ENCODE measurements at regions not wholly inside any gene's neighbourhood (a gene's known extent, or its start where the extent isn't known, plus 50 kb on each side); places are given as distances from the start of the nearest gene placed in this dataset.

DNA sequence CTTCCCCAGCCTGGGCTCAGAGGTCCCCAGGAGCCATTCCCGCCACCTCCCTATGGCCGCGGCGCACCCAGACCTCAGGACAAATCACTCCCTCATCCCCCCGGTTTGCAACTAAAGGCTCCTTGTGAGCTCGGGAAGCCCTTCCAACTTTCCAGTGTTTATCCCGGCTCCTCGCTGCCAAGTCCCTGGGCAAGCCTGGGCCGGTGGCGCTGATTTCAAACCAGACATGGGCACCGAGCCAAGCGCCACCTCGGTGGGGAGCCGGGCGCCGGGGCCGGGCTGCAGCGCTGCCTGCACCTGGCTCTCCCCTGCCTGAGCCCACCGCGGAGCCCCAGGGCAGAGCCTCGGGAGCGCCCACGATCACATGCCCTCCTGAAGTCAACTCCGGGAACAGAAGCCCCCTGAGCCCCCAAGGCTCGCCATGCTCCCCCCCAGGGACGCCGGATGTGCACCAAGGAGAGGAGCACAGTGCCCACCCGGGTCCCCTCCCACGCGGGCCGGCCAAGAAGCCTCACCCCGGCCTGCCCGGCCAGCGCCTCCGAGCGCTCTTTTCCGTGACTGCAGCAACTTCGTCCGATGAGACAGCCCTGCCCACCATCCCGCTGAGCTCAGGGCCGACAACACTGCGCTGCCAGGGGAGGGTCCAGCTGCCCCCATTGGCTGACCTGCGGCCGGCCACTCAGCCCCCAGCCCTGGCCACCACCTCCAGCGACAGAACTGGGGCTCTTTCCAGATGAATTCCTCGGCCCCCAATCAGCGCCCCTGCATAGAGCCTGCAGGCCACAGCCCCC is 50.0 kb downstream of the NCOR2 start:
- DNase-seq (ENCODE audit: low spot score), result peak; percentile 69

DNA sequence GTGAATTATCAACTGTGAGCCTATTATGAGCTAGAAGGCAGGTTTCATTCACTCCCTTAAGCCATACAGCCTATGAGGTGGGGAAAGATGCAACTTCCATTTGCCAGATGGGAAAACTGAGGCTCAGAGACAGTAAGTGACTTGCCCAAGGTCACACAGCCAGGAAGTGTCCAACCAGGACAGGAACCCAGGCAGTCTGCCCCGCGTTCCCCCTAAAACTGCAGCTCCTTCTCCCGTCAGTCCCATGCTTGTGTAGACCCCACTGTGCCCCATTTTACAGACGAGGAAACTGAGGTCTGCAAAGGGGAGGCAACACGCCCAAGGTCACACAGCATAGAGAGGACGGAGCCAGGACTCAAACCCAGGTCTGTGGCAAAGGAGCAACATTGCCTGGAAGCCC is 50.6 kb downstream of the NCOR2 start:
- DNase-seq (ENCODE audit: low spot score), result no peak

DNA sequence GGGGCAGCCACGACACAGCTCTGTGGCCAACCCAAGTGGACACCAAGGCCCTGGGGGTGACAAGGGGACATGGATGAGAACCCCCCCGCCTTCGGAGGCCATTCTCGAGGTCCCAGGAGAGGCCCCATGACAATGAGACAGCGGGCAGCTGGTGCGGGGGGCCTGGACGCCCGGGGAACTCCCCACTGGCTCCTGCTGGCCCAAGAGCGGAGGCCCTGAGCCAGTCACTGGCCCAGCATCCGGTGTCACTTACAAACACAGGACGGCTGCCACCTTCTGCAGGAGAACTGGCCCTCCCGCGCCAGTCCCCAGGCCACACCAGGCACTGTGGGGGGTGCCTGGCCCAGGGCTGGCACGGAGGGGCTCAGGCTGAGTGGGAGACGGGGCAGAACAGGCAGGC is 51.4 kb downstream of the NCOR2 start:
- DNase-seq (ENCODE audit: low spot score), result no peak

DNA sequence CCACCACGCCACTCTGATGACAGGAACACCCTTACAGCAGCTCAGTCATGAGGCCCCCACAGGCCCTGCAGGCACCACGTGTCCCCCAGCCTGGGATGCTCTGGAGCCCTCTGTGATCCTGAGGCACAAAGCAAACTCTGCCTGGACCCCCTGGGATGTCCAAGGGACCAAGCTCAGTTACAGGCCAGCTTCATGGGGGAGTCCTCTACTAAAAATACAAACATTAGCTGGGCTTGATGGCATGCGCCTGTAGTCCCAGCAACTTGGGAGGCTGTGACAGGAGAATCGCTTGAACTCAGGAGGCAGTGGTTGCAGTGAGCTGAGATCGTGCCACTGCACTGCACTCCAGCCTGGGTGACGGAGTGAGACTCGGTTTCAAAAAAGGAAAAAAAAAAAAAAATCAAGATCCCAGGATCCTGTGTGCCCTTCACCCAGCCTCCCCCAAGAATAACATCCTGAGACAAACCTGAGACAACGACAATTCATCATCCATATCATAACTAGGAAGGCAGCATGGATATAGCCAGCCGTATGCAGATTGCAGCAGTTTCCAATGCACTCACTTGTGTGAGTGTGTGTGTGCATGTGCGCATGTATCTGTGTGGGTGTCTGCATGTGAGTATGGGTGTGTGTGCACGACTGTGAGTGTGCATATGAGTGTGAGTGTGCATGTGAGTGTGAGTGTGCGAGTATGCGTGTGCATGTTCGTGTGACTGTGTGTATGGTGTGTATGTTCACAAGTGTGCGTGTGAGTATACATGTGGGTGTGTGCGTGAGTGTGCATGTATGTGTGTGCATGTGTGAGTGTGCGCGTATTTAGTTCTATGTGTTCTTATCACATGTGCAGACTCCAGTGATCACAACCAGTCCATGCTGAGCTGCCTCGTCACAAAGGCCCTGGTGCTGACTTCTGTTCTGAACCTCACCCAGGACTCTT is 52.1 kb downstream of the NCOR2 start:
- no peak for DNase-seq (ENCODE audit: low spot score)

DNA sequence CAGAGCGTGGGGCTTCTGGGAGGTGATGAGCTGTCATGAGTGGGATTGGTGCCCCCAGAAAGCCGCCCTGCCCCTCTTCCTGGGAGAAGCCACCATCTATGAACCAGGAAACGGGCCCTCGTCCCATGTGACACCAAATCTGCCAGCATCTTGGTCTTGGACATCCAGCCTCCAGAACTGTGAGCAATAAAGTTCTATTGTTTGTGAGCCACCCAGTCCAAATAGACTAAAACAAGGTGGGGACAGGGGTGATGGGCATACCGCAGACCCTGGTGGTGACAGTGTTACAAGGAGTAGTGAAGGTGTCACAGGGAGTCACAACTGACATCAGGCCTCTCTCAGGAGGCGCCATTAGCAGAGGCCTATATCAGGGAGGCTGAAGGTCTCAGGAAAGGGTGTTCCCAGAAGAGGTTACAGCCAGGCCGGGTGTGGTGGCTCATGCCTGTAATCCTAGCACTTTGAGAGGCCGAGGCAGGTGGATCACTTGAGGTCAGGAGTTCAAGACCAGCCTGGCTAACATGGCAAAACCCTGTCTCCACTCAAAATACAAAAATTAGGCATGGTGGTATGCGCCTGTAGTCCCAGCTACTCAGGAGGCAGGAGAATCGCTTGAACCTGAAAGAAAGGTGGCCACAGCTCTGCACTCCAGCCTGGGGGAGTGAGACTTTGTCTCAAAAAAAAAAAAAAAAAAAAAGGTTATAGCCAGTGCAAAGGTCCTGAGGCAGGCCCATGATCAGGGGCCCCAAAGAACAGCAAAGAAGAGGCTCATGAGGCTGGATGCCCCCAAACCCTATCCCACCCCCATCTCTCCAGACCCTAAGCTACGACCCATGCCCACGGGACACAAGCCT is 53.0 kb downstream of the NCOR2 start:
- no peak for DNase-seq (ENCODE audit: low spot score)

DNA sequence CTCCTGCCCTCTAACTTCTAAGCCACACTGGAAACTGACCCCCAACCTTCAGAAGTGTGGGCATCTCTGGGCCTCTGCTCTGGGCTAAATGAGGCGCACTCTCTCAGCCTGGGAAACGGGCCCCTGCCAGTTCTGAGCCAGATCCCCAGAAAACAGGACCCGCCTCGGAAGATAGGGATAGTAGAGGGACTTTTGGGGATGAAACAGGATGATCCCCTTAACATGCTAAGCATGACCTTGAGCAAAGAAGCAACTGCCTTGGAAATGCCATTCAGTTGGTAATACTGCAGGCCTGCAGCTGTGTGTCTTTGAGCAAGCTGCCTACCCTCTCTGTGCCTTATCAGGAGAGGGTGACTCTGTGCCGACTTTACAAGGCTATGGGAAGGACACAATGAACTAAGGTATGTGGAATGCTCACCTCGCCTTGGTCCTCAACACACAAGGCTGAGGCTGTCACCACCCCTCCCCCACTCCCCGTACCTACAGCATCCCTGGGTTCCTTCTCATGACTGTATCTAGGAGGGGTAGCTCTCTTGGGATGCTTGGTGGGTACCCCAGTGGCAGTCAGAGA is 54.0 kb downstream of the NCOR2 start:
- DNase-seq (ENCODE audit: low spot score), result no peak

DNA sequence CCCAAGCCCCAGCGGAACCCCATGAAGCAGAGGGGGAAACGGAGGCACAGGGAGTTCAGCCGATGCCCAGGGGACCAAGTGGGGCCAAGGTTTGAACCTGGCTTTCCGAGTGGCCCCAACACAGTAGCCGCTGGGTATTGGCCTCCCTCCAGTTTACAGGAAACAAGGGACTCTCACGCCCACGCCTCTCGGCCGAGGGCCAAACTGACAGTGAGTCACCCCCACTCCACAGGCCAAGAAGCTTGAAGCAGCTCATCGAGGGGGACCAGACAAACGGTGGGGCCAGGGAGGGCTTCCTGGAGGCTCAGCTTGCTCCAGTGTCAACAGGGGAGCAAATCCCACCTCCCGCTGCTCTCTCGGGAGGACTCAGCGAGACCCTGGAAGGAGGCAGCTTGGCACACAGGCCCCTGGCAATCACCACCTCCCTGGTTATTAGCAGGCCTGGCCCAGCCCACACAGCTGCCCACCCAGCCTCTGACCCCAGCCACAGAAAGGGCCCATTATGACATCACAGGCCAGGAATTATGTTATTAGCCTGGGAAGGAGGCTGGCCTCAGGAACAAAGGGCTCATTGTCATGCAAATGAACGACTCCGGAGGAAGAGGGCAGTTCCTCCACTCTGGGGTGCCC is 54.6 kb downstream of the NCOR2 start:
- DNase-seq (ENCODE audit: low spot score), result peak; percentile 93

DNA sequence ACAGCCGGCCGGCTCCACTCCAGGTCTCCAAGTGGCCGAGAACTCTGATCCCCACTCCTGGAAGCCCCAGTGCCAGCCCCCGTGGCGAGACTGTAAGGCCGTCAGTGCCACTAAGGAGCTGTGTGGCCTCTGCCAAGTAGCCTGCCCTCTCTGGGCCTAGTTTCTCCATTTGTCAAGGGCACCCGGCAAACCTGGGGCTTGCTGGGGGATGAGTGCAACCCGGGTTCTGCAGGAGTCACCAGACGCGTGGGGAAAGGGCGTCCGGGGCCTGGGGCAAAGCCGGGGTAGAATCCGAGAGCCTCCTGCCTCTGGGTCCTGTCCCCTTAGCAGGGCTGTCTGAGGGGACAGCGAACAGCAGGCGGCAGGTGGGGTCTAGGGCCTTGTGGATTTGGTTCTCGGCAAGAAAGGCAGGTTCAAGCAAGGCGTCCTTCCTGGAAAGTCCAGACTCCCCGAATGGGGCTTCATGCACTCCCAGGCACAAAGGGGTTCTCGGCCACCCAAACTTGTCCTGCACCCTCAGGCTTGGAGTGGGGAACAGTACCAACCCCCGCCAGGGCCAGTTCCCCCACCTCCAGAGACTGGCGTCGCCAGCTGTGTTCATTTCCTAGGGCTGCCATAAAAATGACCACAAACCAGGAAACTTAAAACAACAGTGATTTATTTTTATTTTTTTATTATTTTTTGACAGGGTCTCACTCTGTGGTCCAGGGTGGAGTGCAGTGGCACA is 56.0 kb downstream of the NCOR2 start:
- DNase-seq (ENCODE audit: low spot score), result no peak

DNA sequence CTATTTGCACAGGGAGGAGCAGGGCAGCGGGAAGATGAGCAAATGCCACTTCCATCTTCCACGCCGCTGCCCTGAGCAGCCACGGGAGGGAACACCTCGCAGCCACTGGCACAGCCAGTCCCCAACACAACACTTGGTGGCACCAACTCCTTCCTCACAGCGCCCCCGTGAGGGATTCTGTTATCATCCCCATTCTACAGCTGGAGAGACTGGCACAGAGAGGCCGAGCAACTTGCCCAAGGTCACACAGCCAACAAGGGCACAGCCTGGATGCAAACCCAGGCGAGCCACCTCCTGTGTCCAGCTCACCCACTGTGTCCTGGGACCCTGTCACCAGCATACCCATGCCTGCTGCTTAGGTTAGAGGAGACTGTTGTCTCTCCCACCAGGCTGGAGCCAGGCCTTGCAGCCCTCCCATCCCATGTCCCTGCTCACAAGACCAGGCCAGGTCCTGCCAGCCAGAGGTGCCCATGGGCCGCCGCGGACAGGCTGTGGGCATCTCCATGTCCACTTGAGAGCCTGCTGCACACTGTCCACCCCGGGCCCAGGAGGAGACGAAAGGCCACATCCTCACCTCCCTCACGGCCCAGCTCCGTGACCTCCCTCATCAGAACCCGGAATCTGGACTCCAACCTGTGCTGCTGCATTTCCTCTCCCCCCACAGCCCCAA is 57.0 kb downstream of the NCOR2 start:
- DNase-seq (ENCODE audit: low spot score), result no peak

DNA sequence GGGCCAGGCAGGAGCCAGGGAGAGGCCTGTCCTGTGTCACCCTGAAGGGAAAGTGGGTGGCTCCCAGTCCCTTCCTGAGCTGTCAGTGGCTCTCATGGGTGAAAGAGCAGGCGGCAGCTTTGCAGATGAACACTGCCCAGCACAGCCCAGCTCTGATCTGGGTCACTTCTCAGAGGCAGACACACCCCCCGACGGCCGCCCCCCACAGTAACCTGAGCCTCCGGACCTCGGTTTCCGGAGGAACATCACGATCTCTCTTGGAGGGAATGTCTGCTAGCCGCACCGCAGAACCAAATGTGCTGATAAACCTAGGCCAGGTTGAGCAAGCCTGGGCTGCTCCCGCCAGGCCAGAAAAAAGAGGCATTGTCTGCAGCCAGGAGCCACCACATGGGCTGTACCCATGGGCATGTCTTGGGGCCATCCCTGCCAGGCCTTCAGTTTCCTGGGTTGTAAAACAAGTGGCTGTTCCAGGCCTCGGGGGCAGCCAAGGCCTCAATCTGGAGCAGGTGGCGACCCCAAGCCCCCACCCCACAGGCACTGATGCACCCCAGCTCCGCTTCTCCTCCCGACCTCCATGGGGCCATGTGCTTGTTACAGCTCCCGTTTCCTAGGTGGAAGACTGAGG is 57.6 kb downstream of the NCOR2 start:
- DNase-seq (ENCODE audit: low spot score), result peak; percentile 74

DNA sequence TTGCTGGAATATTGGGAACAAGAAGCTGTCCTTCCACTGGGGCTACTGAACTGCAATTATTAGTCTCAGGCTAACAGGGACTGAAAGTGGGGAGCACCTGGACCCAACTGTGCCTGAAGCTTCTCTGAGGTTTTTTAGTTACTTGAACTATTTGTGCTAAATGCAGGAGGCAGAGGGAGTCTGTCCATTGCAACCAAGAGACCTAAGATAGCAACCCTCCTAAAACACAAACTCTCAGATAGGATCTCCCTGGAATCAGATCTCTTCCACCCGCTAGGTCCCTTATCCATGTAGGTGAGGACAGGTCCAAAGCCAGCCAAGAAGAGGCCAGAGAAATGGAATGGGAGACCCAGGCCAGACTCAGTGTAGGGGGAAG is 58.1 kb downstream of the NCOR2 start:
- DNase-seq (ENCODE audit: low spot score), result no peak

DNA sequence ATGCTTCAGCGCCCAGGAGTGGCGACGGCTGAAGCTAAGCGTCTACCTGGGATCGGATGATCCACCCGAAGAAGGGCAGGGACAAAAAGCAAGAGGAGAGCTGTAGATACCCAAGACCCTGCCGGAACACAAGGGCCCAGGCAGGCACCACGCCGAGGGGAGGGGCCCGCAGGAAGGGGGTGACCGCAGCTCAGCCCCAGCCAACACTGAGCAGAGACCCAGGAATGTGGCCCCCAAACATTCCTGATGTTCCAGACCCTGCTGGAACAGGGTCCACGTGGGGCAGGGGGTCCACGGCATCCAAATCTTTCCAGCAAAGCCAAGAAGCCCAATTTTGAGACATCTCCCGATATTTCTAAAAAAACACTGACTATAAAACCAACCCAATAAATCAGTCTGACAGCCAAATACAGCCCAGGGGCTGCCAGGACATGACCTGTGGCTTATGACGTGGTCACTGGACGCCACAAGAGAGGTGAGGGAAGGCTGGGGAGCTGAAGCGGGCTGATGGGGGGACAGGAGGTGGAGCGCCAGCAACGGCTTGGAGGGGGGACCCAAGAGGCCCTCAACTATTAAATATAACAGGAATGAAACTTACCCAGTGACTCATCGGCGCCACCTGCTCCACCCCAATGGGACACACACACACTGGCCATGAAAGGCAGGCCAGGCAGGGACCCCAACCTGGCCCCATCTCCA is 58.9 kb downstream of the NCOR2 start:
- DNase-seq (ENCODE audit: low spot score), result no peak

DNA sequence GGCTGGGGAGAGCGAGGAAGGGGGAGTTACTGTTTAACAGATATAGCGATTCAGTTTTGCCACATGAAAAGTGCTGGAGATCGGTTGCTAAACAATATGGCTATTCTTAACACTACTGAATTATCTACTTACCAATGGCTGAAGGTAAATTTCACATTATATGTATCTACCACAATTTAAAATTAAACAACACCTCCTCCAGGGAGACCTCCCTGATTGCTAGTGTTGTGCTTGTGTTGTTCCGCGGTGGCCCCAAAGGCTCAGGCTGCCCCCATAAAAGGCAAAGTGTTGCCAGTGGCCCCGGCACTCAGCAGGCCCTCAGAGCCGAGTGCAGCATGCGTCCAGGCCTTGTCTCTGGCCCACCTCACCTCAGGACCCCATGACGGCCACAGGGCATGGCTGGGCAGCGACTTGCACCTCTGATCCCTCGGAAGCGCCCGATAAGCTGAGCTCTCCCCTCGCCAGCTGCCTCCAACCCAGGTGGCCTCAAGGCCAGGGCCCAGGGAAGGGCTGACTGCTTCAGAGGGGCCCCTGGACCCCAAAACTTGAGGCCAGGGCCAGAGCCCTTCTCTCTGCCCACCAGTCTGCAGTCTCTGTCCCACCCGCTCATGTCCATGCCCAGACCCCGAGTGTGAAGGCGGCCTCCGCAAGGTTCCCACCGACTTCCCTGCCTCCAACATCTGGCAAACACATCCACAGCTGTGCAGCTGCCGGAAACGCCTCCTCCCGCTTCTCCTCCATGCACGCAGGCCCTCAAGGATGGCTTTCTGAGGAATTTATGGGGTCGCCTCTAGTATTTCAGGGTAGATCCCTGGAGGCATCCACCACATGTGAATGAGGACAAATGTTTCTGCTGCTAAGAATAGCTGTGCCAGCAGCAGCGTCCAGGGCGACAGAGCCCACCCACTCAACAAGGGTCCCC is 60.0 kb downstream of the NCOR2 start:
- DNase-seq (ENCODE audit: low spot score), result peak; percentile 70

DNA sequence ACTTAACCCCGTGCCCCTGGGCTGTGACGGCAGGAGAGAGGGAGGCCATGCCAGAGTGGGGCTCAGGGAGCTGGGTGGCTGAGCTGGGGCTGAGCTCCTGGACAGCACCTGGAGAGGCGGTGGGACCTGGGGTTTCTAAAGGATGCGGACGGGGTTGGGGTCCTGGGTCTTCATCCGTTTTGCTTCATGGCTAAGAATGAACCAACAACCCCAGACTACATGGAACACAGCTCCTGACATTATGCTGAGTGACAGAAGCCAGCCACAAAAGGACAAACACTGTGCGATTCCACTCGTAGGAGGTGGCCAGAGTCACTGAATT is 60.6 kb downstream of the NCOR2 start:
- no peak for DNase-seq (ENCODE audit: low spot score)

DNA sequence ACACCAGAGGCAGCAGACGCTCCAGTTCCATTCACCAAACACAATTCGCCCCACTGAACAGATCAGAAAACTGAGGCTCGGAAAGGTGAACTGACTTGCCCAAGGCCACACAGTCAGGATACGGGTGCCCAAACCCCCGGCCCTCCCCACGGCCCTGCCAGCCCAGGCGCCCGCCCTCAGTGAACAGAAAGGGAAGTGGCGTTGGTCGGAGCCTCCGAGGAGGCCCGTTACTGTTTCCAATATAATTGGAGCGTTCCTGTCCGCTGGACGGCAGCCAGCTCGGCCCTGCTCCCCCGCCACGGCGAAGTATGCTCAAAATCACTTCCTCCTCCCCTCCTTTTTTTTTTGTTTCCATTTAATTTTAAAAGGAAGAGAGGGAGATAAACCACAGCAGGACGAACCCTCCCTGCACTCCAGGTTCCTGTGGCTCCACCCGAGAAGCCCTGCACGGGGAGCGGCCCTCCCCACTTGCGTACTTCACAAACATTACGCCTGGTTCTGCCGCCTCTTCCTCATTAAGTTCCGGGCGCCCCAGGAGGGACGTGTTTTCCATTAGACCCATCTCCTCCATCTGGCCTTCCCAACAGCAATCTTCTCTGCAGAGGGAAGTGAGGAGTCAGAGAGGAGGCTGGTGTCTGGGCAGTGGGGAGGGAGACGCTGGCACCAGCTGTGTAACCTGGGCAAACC is 61.1 kb downstream of the NCOR2 start:
- no peak for DNase-seq (ENCODE audit: low spot score)

DNA sequence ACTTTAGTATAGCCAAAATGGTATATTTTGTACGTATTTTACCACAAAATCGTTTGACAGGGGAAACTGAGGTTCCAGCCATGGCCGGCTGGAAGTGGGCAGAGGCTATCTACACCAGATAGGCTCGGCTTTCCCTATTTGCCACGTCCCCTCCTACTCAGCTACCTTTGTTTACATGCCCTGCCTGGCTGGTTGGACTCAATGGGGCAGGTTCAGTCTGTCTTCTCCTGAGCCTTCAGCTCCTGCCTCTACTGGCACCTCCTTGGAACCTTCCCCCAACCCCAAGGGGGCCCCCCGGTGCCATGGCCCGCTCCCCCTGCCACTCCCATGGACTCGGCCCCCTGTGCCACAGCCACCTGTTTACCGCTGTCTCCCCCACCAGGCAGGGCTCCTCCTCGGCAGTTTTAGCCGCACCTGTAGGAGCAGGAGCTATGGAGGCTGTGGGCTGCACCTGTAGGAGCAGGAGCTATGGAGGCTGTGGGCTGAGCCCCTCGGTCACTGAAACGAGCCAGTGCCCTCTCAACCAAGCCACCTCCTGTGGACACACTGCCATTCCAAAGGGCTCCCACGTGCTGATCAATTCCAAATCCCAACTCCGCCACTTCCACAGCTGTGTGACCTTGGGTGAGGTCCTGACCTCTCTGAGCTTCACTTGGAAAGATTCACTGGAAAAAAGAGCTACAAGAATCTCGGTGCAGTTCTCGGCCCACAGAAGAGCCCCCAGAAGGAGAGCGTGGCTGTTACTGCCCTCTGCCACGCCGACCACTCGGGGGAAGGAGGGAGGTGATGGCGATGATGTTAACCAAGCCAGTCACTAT is 62.2 kb downstream of the NCOR2 start:
- no peak for DNase-seq (ENCODE audit: low spot score)

All from ecto neural progenitor cell (in vitro differentiated cells).